ENCODE measurements at regions not wholly inside any gene's neighbourhood (a gene's known extent, or its start where the extent isn't known, plus 50 kb on each side); places are given as distances from the start of the nearest gene placed in this dataset.

DNA sequence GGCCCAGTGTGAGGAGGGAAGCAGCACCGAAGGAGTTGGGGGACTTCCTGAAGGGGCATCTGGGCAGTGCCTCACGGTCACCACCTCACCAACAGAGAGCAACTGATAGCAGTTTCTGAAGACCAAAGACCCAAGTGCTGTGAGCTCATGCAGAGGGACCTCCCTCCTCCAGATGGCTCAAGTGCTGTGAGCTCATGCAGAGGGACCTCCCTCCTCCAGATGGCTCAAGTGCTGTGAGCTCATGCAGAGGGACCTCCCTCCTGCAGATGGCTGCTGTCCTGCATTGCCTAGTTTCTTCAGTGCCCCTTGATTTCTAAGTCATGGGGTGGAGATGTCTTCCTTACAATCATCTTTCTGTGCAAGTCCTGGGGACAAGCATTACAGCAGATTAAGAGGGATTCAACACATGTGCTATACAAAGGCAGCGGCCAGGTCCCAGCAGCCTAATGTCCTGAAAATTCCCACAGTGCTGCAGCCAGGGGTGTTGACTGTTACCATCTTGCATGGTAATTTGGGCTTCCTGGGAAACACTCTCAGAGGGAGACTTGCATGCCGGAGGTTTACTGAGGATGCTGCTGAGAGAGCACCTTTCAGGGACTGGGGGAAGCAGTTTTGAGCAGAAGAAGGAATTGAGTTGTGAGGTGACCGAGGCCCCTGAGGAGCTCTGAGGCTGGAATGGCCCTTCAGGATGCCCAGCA, 409.3 kb downstream of the GALR1 start:
- Histone ChIP-seq H3K36me3 (ENCODE audit: insufficient read depth, low read length, poor library complexity, severe bottlenecking) (no peaks in the 10 kb centered on the region), H3K9me3 (ENCODE audit: low read depth, low read length, poor library complexity, severe bottlenecking) (peaks cover 12% of the 10 kb centered on the region), H3K27ac (ENCODE audit: low read depth, low read length, poor library complexity, severe bottlenecking) (no peak overlapping the region), H3K4me3 (ENCODE audit: low read depth, low read length, poor library complexity, severe bottlenecking) (no peak overlapping the region), H3K27me3 (replicated peaks; ENCODE audit: insufficient read depth, low read depth, low read length, poor library complexity) (no peaks in the 10 kb centered on the region), H3K4me1 (ENCODE audit: insufficient read depth, low read length, poor library complexity, severe bottlenecking) (no peaks in the 10 kb centered on the region)
- ChIA-PET POLR2A (ENCODE audit: low non-redundant PET) (no interaction called here), CTCF (no interaction called here)
- intact Hi-C loops (cut with micrococcal nuclease; ENCODE audit: unreplicated experiment), result no loop called here
- DNase-seq (ENCODE audit: low spot score), result no peak
- no TSS peak for BruUV-seq (replicated peaks)
- no peak for TF ChIP-seq EZH2 (IDR thresholded peaks at IDR 0.05; ENCODE audit: borderline replicate concordance, low read depth, low read length, poor library complexity, severe bottlenecking)
- TF ChIP-seq, protein P1, sequence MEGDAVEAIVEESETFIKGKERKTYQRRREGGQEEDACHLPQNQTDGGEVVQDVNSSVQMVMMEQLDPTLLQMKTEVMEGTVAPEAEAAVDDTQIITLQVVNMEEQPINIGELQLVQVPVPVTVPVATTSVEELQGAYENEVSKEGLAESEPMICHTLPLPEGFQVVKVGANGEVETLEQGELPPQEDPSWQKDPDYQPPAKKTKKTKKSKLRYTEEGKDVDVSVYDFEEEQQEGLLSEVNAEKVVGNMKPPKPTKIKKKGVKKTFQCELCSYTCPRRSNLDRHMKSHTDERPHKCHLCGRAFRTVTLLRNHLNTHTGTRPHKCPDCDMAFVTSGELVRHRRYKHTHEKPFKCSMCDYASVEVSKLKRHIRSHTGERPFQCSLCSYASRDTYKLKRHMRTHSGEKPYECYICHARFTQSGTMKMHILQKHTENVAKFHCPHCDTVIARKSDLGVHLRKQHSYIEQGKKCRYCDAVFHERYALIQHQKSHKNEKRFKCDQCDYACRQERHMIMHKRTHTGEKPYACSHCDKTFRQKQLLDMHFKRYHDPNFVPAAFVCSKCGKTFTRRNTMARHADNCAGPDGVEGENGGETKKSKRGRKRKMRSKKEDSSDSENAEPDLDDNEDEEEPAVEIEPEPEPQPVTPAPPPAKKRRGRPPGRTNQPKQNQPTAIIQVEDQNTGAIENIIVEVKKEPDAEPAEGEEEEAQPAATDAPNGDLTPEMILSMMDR (conservative IDR thresholded peaks at IDR 0.05; ENCODE audit: low read depth, low read length), result no peak

DNA sequence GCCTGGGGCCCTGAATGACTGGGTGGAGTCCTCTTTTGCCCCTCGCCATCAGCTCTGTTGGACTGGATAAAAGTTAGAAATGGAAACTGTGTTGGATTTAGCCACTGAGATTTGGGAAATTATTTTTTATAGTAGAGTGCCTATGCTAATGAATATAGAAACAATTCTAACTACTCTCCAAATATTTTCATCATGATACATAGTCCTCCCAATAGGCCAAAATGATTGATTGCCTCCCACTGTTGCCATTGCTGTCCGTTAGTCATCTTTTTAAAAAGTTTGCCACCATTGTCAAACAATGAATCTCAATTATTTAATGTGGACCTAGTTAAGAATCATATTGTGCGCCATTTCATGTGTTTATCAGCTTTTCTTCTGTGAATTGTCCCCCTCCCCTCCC, 417.0 kb downstream of the GALR1 start:
- no peaks in the 10 kb centered on the region for H3K36me3 ChIP-seq (ENCODE audit: insufficient read depth, low read length, poor library complexity, severe bottlenecking)
- H3K9me3 ChIP-seq (ENCODE audit: low read depth, low read length, poor library complexity, severe bottlenecking), result peaks cover 8% of the 10 kb centered on the region
- H3K27me3 ChIP-seq (replicated peaks; ENCODE audit: insufficient read depth, low read depth, low read length, poor library complexity), result no peaks in the 10 kb centered on the region
- no peak overlapping the region for H3K27ac ChIP-seq (ENCODE audit: low read depth, low read length, poor library complexity, severe bottlenecking)
- BruUV-seq (replicated peaks), result no TSS peak
- ChIA-PET POLR2A (ENCODE audit: low non-redundant PET) (no interaction called here), CTCF (no interaction called here)
- intact Hi-C loops (cut with micrococcal nuclease; ENCODE audit: unreplicated experiment), result no loop called here
- no peak for DNase-seq (ENCODE audit: low spot score)
- TF ChIP-seq EZH2 (IDR thresholded peaks at IDR 0.05; ENCODE audit: borderline replicate concordance, low read depth, low read length, poor library complexity, severe bottlenecking), result no peak
- TF ChIP-seq, protein P1 (conservative IDR thresholded peaks at IDR 0.05; ENCODE audit: low read depth, low read length), result no peak
- H3K4me1 ChIP-seq (ENCODE audit: insufficient read depth, low read length, poor library complexity, severe bottlenecking), result no peaks in the 10 kb centered on the region
- H3K4me3 ChIP-seq (ENCODE audit: low read depth, low read length, poor library complexity, severe bottlenecking), result no peak overlapping the region

DNA sequence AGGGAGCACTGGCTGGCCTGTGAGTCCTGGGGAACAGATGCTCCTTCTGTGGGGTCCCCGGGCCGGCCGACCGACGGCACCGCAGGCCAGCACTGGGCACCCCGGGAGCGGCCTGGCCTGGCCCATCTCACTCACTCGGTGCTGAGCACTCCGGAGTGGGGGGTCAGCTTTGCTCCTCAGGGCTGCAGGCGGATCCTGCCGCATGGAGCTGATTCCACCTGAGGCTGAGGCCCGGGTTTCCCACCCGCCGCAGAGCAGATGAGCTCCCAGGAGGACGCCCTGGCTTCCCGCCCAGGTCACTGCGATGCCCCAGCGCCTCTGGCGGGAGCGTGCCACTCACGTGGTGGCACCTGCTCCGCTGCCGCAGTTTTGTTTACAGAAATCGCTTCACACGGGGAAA, 418.6 kb downstream of the GALR1 start:
- Histone ChIP-seq H3K36me3 (ENCODE audit: insufficient read depth, low read length, poor library complexity, severe bottlenecking) (no peaks in the 10 kb centered on the region), H3K9me3 (ENCODE audit: low read depth, low read length, poor library complexity, severe bottlenecking) (peaks cover 11% of the 10 kb centered on the region), H3K27me3 (replicated peaks; ENCODE audit: insufficient read depth, low read depth, low read length, poor library complexity) (no peaks in the 10 kb centered on the region), H3K4me3 (ENCODE audit: low read depth, low read length, poor library complexity, severe bottlenecking) (no peak overlapping the region), H3K4me1 (ENCODE audit: insufficient read depth, low read length, poor library complexity, severe bottlenecking) (no peaks in the 10 kb centered on the region), H3K27ac (ENCODE audit: low read depth, low read length, poor library complexity, severe bottlenecking) (no peak overlapping the region)
- DNase-seq (ENCODE audit: low spot score), result no peak
- ChIA-PET POLR2A (ENCODE audit: low non-redundant PET) (no interaction called here), CTCF (no interaction called here)
- intact Hi-C loops (cut with micrococcal nuclease; ENCODE audit: unreplicated experiment), result no loop called here
- no TSS peak for BruUV-seq (replicated peaks)
- TF ChIP-seq, protein P1 (conservative IDR thresholded peaks at IDR 0.05; ENCODE audit: low read depth, low read length), result no peak
- TF ChIP-seq EZH2 (IDR thresholded peaks at IDR 0.05; ENCODE audit: borderline replicate concordance, low read depth, low read length, poor library complexity, severe bottlenecking), result no peak
